Peyer's patch (tissue), 4 donors: ENCODE measurements at regions not wholly inside any gene's neighbourhood (a gene's known extent, or its start where the extent isn't known, plus 50 kb on each side); places are given as distances from the start of the nearest gene placed in this dataset.

Experiments
- POLR2A ChIP-seq, 2 donors: fragments of 450-650 bp; IDR thresholded peaks; one replicate each; pipeline ENCODE4 v1.5.1; 2017; ENCODE audit warnings: antibody characterized with exemption in 2 of 2, mild to moderate bottlenecking in 2 of 2, moderate library complexity in 2 of 2
- TF ChIP-seq, protein P1 (sequence below), 6 experiments: fragments of 450-650 bp in 4 of 6; fragments of 200-600 bp in 2 of 6; sonication (generic) in 1 of 6; IDR thresholded peaks; one replicate each; pipeline ENCODE4 v1.5.1; 2017 to 2019; ENCODE audit warnings: antibody characterized with exemption in 6 of 6, mild to moderate bottlenecking in 3 of 6, moderate library complexity in 1 of 6

DNA sequence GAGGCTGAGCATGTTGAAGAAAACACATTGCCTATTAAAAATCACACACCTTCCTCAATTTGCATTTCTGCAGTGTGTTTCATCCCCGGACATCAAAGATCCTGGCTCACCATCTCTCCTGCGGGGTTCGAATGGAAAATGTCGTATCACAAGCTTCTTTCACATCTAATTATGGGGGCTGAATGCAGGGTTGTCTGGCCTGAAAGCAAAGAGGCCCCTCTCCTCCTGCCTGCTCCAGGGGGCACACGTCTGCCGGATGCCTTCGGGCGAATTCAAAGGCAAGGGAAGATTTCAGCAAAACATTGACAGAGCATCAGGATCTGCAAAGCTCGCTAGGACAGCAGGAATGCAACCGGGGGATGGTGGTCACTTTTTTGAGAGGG is 1447.7 kb downstream of the TBC1D22A start:
- TF ChIP-seq POLR2A (IDR thresholded peaks at IDR 0.05): no peak
- TF ChIP-seq, protein P1, sequence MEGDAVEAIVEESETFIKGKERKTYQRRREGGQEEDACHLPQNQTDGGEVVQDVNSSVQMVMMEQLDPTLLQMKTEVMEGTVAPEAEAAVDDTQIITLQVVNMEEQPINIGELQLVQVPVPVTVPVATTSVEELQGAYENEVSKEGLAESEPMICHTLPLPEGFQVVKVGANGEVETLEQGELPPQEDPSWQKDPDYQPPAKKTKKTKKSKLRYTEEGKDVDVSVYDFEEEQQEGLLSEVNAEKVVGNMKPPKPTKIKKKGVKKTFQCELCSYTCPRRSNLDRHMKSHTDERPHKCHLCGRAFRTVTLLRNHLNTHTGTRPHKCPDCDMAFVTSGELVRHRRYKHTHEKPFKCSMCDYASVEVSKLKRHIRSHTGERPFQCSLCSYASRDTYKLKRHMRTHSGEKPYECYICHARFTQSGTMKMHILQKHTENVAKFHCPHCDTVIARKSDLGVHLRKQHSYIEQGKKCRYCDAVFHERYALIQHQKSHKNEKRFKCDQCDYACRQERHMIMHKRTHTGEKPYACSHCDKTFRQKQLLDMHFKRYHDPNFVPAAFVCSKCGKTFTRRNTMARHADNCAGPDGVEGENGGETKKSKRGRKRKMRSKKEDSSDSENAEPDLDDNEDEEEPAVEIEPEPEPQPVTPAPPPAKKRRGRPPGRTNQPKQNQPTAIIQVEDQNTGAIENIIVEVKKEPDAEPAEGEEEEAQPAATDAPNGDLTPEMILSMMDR (IDR thresholded peaks at IDR 0.05): no peak
